Activated gamma-delta T cell (primary cell): ENCODE measurements at regions not wholly inside any gene's neighbourhood (a gene's known extent, or its start where the extent isn't known, plus 50 kb on each side); places are given as distances from the start of the nearest gene placed in this dataset.

Experiments used
- DNase-seq: peaks from one replicate; lab custom pipeline; 2025; lab: John Stamatoyannopoulos, UW

- DNase-seq: no peak
Measured at GRCh38 chr5:164581889-164582288, 1076.5 kb downstream of the MAT2B start.

GRCh38 chr5:164593982-164594381 is 1088.6 kb downstream of the MAT2B start:
- DNase-seq: no peak

- DNase-seq: no peak
Measured at GRCh38 chr5:164597293-164597900, 1092.0 kb downstream of the MAT2B start.

- no peak for DNase-seq
Measured at GRCh38 chr5:164600274-164600673, 1094.9 kb downstream of the MAT2B start.

- no peak for DNase-seq
Measured at GRCh38 chr5:164600929-164601535, 1095.6 kb downstream of the MAT2B start.

GRCh38 chr5:164608507-164608906 is 1103.1 kb downstream of the MAT2B start:
- no peak for DNase-seq

GRCh38 chr5:164610374-164610773 is 1105.0 kb downstream of the MAT2B start:
- DNase-seq: no peak

GRCh38 chr5:164614707-164615106 is 1109.3 kb downstream of the MAT2B start:
- no peak for DNase-seq

GRCh38 chr5:164617290-164617689 is 1111.9 kb downstream of the MAT2B start:
- DNase-seq: no peak

- DNase-seq: no peak
Measured at GRCh38 chr5:164627021-164627420, 1121.6 kb downstream of the MAT2B start.

- no peak for DNase-seq
Measured at GRCh38 chr5:164636456-164636855, 1131.0 kb downstream of the MAT2B start.

GRCh38 chr5:164637931-164638521 is 1132.6 kb downstream of the MAT2B start:
- DNase-seq: no peak

GRCh38 chr5:164649266-164649665 is 1143.8 kb downstream of the MAT2B start:
- no peak for DNase-seq

- DNase-seq: no peak
Measured at GRCh38 chr5:164650427-164650826, 1145.0 kb downstream of the MAT2B start.

GRCh38 chr5:164651546-164652275 is 1146.3 kb downstream of the MAT2B start:
- DNase-seq: no peak

GRCh38 chr5:164652276-164652660 is 1146.8 kb downstream of the MAT2B start:
- DNase-seq: no peak

GRCh38 chr5:164663198-164663989 is 1158.0 kb downstream of the MAT2B start:
- DNase-seq: no peak

- DNase-seq: no peak
Measured at GRCh38 chr5:164671640-164672039, 1166.2 kb downstream of the MAT2B start.

GRCh38 chr5:164672205-164672604 is 1166.8 kb downstream of the MAT2B start:
- no peak for DNase-seq

- no peak for DNase-seq
Measured at GRCh38 chr5:164672931-164673694, 1167.7 kb downstream of the MAT2B start.

GRCh38 chr5:164679461-164679860 is 1174.0 kb downstream of the MAT2B start:
- DNase-seq: no peak
